MM.1S (cell line): ENCODE measurements at regions not wholly inside any gene's neighbourhood (a gene's known extent, or its start where the extent isn't known, plus 50 kb on each side); places are given as distances from the start of the nearest gene placed in this dataset.

ENCODE experiments used
- DNase-seq: peaks from one replicate; pipeline ENCODE4 v3.0.0-alpha.2; 2015
- H2AFZ ChIP-seq: fragments of 300-600 bp; sonication (generic); 2 replicates; pipeline ENCODE4 v1.6.0; 2016; ENCODE audit warnings: antibody characterized with exemption, low read length
- H3F3A ChIP-seq: fragments of 300-600 bp; sonication (generic); 2 replicates; pipeline ENCODE4 v1.6.1; 2016; ENCODE audit warnings: mild to moderate bottlenecking, antibody characterized with exemption, low read length, moderate library complexity, mixed read lengths; ENCODE audit not compliant: insufficient read depth
- H3K27ac ChIP-seq: fragments of 300-600 bp; sonication (generic); 2 replicates; pipeline ENCODE4 v1.5.1; 2016; ENCODE audit warnings: mild to moderate bottlenecking, low read length
- H3K27me3 ChIP-seq: fragments of 300-600 bp; sonication (generic); replicated peaks from 2 replicates; pipeline ENCODE4 v1.6.0; 2016; ENCODE audit warnings: low read length; ENCODE audit not compliant: insufficient read depth
- H3K36me3 ChIP-seq: fragments of 300-600 bp; sonication (generic); replicated peaks from 2 replicates; pipeline ENCODE4 v1.6.1; 2016; ENCODE audit warnings: mild to moderate bottlenecking, low read length, mixed read lengths; ENCODE audit not compliant: insufficient read depth
- H3K4me1 ChIP-seq: fragments of 300-600 bp; sonication (generic); 2 replicates; pipeline ENCODE4 v1.6.1; 2016; ENCODE audit warnings: low read length, mixed read lengths
- H3K4me2 ChIP-seq: fragments of 300-600 bp; sonication (generic); 2 replicates; pipeline ENCODE4 v1.6.0; 2016; ENCODE audit warnings: low read depth, low read length
- H3K4me3 ChIP-seq: fragments of 300-600 bp; sonication (generic); 2 replicates; pipeline ENCODE4 v1.5.1; 2016; ENCODE audit warnings: low read length, mixed read lengths
- H3K79me2 ChIP-seq: fragments of 300-600 bp; sonication (generic); 2 replicates; pipeline ENCODE4 v1.6.1; 2016; ENCODE audit warnings: mixed run types, low read length, mixed read lengths
- H3K9ac ChIP-seq: fragments of 300-600 bp; sonication (generic); 2 replicates; pipeline ENCODE4 v1.6.1; 2016; ENCODE audit warnings: low read length, mixed read lengths
- H3K9me2 ChIP-seq: fragments of 300-600 bp; sonication (generic); replicated peaks from 2 replicates; pipeline ENCODE4 v1.6.1; 2016; ENCODE audit warnings: mild to moderate bottlenecking, low read length, mixed read lengths; ENCODE audit not compliant: insufficient read depth
- H3K9me3 ChIP-seq: fragments of 300-600 bp; sonication (generic); replicated peaks from 2 replicates; pipeline ENCODE4 v1.6.1; 2016; ENCODE audit warnings: mild to moderate bottlenecking, low read length, mixed read lengths; ENCODE audit not compliant: insufficient read depth
- H4K20me1 ChIP-seq: fragments of 300-600 bp; sonication (generic); 2 replicates; pipeline ENCODE4 v1.6.1; 2016; ENCODE audit warnings: mild to moderate bottlenecking, low read length, moderate library complexity, mixed read lengths; ENCODE audit not compliant: insufficient read depth
- EZH2 ChIP-seq: fragments of 300-600 bp; sonication (generic); optimal IDR thresholded peaks from 2 replicates; pipeline ENCODE3; 2017; ENCODE audit warnings: low read depth, mild to moderate bottlenecking, antibody characterized with exemption, low read length, mixed read lengths
- EZH2phosphoT487 ChIP-seq: fragments of 300-600 bp; sonication (generic); IDR thresholded peaks from 2 replicates; pipeline ENCODE4 v1.6.1; 2018; ENCODE audit warnings: antibody characterized with exemption, low read length
- TF ChIP-seq, protein P1 (sequence below): fragments of 300-600 bp; sonication (generic); IDR thresholded peaks from 2 replicates; pipeline ENCODE4 v1.5.1; 2016; ENCODE audit warnings: antibody characterized with exemption, low read length, mixed read lengths

DNA sequence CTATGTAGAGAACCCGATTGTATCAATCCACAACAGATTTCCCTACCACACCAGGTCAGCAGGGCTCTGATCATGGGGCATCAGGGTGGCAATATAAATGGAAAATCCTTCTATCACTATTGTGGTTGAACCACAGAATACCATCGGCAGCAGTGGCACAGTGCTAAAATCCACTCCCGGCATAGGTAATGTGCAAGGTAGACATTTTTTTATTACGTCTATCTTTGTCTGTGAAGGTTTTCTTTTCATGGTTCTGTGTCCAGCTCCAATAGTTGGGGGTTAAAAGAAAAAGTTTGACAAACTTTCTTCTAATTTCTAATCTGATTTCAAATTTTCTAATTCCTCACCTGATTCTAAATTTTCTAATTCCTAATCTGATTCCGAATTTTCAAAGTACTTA is 302.7 kb upstream of the PREP start:
- no peak for DNase-seq
- Histone ChIP-seq H3K79me2 (no peaks in the 10 kb centered on the region), H3K4me2 (no peak overlapping the region), H2AFZ (no peak overlapping the region), H3K9me3 (no peaks in the 10 kb centered on the region), H3K36me3 (no peaks in the 10 kb centered on the region), H3K4me1 (no peaks in the 10 kb centered on the region), H3K9me2 (no peaks in the 10 kb centered on the region), H3K4me3 (no peak overlapping the region), H3K9ac (no peak overlapping the region), H3F3A (no peaks in the 10 kb centered on the region), H4K20me1 (no peaks in the 10 kb centered on the region), H3K27me3 (no peaks in the 10 kb centered on the region), H3K27ac (no peak overlapping the region)
- TF ChIP-seq EZH2phosphoT487 (no peak), EZH2 (no peak)
- TF ChIP-seq, protein P1, sequence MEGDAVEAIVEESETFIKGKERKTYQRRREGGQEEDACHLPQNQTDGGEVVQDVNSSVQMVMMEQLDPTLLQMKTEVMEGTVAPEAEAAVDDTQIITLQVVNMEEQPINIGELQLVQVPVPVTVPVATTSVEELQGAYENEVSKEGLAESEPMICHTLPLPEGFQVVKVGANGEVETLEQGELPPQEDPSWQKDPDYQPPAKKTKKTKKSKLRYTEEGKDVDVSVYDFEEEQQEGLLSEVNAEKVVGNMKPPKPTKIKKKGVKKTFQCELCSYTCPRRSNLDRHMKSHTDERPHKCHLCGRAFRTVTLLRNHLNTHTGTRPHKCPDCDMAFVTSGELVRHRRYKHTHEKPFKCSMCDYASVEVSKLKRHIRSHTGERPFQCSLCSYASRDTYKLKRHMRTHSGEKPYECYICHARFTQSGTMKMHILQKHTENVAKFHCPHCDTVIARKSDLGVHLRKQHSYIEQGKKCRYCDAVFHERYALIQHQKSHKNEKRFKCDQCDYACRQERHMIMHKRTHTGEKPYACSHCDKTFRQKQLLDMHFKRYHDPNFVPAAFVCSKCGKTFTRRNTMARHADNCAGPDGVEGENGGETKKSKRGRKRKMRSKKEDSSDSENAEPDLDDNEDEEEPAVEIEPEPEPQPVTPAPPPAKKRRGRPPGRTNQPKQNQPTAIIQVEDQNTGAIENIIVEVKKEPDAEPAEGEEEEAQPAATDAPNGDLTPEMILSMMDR: no peak

DNA sequence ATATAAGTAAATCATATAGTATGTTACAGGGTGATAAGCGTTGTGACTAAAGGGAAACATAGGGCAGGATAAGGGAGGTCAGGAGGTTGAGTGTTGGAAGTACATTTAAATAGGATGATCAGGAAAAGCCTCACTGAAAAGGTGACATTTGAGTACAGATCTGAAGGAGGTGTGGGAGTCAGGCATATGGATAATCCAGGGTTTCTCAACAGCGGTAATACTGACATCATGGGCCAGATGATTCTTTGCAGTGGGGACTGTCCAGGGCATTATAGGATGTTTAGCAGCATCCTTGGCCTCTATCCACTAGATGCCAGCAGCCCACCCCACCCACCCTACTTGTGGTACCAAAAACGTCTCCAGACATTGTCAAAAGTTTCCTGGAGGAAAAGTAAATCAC is 292.6 kb upstream of the PREP start:
- Histone ChIP-seq H2AFZ (no peak overlapping the region), H3K9ac (no peak overlapping the region), H3K27ac (no peak overlapping the region), H4K20me1 (no peaks in the 10 kb centered on the region), H3K9me3 (no peaks in the 10 kb centered on the region), H3K4me3 (no peak overlapping the region), H3K79me2 (no peaks in the 10 kb centered on the region), H3K27me3 (no peaks in the 10 kb centered on the region), H3K4me2 (no peak overlapping the region), H3F3A (no peaks in the 10 kb centered on the region), H3K9me2 (no peaks in the 10 kb centered on the region), H3K4me1 (no peaks in the 10 kb centered on the region), H3K36me3 (no peaks in the 10 kb centered on the region)
- DNase-seq: no peak
- TF ChIP-seq EZH2: no peak
- TF ChIP-seq, protein P1: no peak
- no peak for TF ChIP-seq EZH2phosphoT487

DNA sequence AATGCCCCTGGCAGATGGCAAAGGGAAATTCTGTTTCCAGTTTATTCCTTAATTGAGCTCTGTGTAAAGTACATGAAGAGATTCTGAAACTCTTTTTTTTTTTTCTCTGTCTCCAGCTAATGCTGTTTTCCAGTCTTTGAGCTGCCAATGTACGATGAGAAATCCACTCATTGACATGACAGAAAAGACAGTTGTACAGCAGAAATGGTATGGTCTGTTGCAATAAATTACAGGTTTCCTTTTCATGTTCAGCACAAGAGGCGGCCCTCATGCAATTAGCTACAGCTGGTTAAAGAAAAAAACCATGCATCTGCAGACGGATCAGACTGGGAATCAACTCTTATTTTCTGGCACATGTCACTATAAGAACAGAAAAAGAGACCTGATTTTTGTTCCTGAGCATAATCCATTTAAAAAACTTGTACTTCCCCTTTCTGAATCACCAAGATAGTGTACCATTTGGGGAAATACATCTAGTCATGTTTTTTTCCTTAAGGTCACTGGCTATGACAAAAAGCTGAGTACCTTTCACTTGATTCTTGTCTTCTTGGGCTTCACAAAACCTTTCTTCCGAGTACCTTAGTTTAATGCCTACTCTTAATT is 289.8 kb upstream of the PREP start:
- Histone ChIP-seq H3K9me3 (no peaks in the 10 kb centered on the region), H3K4me1 (peaks cover 16% of the 10 kb centered on the region), H3K27me3 (no peaks in the 10 kb centered on the region), H3K79me2 (no peaks in the 10 kb centered on the region), H4K20me1 (no peaks in the 10 kb centered on the region), H3K9me2 (no peaks in the 10 kb centered on the region), H3K27ac (no peak overlapping the region), H3K36me3 (no peaks in the 10 kb centered on the region), H2AFZ (no peak overlapping the region), H3K9ac (no peak overlapping the region), H3K4me3 (no peak overlapping the region), H3F3A (peaks cover 15% of the 10 kb centered on the region), H3K4me2 (no peak overlapping the region)
- TF ChIP-seq EZH2 (no peak), EZH2phosphoT487 (no peak)
- TF ChIP-seq, protein P1: no peak
- DNase-seq: no peak
